Endothelial cell of umbilical vein (primary cell): ENCODE measurements at regions not wholly inside any gene's neighbourhood (a gene's known extent, or its start where the extent isn't known, plus 50 kb on each side); places are given as distances from the start of the nearest gene placed in this dataset.

Source experiments
- EZH2 ChIP-seq: IDR thresholded peaks from 2 replicates; pipeline ENCODE4 v1.6.1; 2012; ENCODE audit warnings: borderline replicate concordance, low read depth, mild to moderate bottlenecking, moderate library complexity, low read length, inconsistent platforms; ENCODE audit not compliant: severe bottlenecking
- TF ChIP-seq, protein P1 (sequence below), 2 donors: IDR thresholded peaks; 1 replicate in 1 of 2; 2 replicates in 1 of 2; pipeline ENCODE4 v1.5.1; 2011; ENCODE audit warnings: low read length in 2 of 2, mild to moderate bottlenecking in 2 of 2, moderate library complexity in 2 of 2, control low read depth in 1 of 2, inconsistent platforms in 1 of 2, low read depth in 1 of 2; ENCODE audit not compliant: insufficient read depth in 1 of 2; ENCODE audit errors: extremely low read depth in 1 of 2

- TF ChIP-seq, protein P1, sequence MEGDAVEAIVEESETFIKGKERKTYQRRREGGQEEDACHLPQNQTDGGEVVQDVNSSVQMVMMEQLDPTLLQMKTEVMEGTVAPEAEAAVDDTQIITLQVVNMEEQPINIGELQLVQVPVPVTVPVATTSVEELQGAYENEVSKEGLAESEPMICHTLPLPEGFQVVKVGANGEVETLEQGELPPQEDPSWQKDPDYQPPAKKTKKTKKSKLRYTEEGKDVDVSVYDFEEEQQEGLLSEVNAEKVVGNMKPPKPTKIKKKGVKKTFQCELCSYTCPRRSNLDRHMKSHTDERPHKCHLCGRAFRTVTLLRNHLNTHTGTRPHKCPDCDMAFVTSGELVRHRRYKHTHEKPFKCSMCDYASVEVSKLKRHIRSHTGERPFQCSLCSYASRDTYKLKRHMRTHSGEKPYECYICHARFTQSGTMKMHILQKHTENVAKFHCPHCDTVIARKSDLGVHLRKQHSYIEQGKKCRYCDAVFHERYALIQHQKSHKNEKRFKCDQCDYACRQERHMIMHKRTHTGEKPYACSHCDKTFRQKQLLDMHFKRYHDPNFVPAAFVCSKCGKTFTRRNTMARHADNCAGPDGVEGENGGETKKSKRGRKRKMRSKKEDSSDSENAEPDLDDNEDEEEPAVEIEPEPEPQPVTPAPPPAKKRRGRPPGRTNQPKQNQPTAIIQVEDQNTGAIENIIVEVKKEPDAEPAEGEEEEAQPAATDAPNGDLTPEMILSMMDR (IDR thresholded peaks at IDR 0.05; ENCODE audit: extremely low read depth in 1 of 2, insufficient read depth in 1 of 2, low read depth in 1 of 2, low read length in 2 of 2): no peak
- no peak for TF ChIP-seq EZH2
Observed at GRCh38 chr5:173768891-173769290, 119.3 kb upstream of the CPEB4 start.
